NCI-H1048 (cell line): ENCODE measurements at regions not wholly inside any gene's neighbourhood (a gene's known extent, or its start where the extent isn't known, plus 50 kb on each side); places are given as distances from the start of the nearest gene placed in this dataset.
"Not testable (repeated sequence)": the region's sequence is repeated elsewhere in the genome, so short reads cannot be mapped to it uniquely, and the experiment has no call there.

Experiments used
- DNase-seq: peaks from one replicate; lab custom pipeline; 2025; lab: John Stamatoyannopoulos, UW

GRCh38 chr10:100664316-100665149 is 80.8 kb upstream of the PAX2 start:
- DNase-seq, result no peak

- not testable (repeated sequence) for DNase-seq
Observed at GRCh38 chr10:100666634-100667033, 78.7 kb upstream of the PAX2 start.

- DNase-seq, result no peak
Observed at GRCh38 chr10:100669616-100670015, 75.8 kb upstream of the PAX2 start.

- DNase-seq, result no peak
Observed at GRCh38 chr10:100670368-100670767, 75.0 kb upstream of the PAX2 start.

GRCh38 chr10:100670828-100671479 is 74.4 kb upstream of the PAX2 start:
- DNase-seq, result no peak

- no peak for DNase-seq
Observed at GRCh38 chr10:100672199-100672598, 73.2 kb upstream of the PAX2 start.

- DNase-seq, result no peak
Observed at GRCh38 chr10:100677290-100677945, 68.0 kb upstream of the PAX2 start.

- DNase-seq, result no peak
Observed at GRCh38 chr10:100679327-100679726, 66.1 kb upstream of the PAX2 start.

- DNase-seq, result no peak
Observed at GRCh38 chr10:100683004-100683403, 62.4 kb upstream of the PAX2 start.

- DNase-seq, result no peak
Observed at GRCh38 chr10:100683545-100684300, 61.7 kb upstream of the PAX2 start.

GRCh38 chr10:100684688-100685235 is 60.6 kb upstream of the PAX2 start:
- no peak for DNase-seq

- DNase-seq, result no peak
Observed at GRCh38 chr10:100685331-100685730, 60.1 kb upstream of the PAX2 start.

- DNase-seq, result no peak
Observed at GRCh38 chr10:100687143-100688003, 58.0 kb upstream of the PAX2 start.

GRCh38 chr10:100688201-100688600 is 57.2 kb upstream of the PAX2 start:
- DNase-seq, result no peak

- DNase-seq, result no peak
Observed at GRCh38 chr10:100693821-100694220, 51.6 kb upstream of the PAX2 start.
